ENCODE measurements at regions not wholly inside any gene's neighbourhood (a gene's known extent, or its start where the extent isn't known, plus 50 kb on each side); places are given as distances from the start of the nearest gene placed in this dataset.

GRCh38 chr1:234934611-234935033 lies 194.0 kb downstream of the TOMM20 start:
- H3K27ac ChIP-seq (ENCODE audit: low read length) = no peak overlapping the region
- H3K4me3 ChIP-seq (ENCODE audit: low read length) = no peak overlapping the region
- H3K4me1 ChIP-seq (ENCODE audit: control insufficient read depth, insufficient read depth, low read length) = peaks cover 4% of the 10 kb centered on the region
- H3K27me3 ChIP-seq (ENCODE audit: control insufficient read depth, insufficient read depth, low read length) = no peaks in the 10 kb centered on the region
- WGBS (ENCODE audit: insufficient coverage) = 86% methylated on average over 2 of the region's 7 CpGs
- no peaks in the 10 kb centered on the region for H3K9me3 ChIP-seq (replicated peaks; ENCODE audit: control insufficient read depth, low read depth, low read length)
- no peaks in the 10 kb centered on the region for H3K36me3 ChIP-seq (ENCODE audit: control insufficient read depth, insufficient read depth, low read length)
- DNase-seq = no peak

- peaks cover 7% of the 10 kb centered on the region for H3K4me1 ChIP-seq (ENCODE audit: control insufficient read depth, insufficient read depth, low read length)
- no peak overlapping the region for H3K27ac ChIP-seq (ENCODE audit: low read length)
- no peak for DNase-seq
- H3K36me3 ChIP-seq (ENCODE audit: control insufficient read depth, insufficient read depth, low read length) = no peaks in the 10 kb centered on the region
- peaks cover 3% of the 10 kb centered on the region for H3K9me3 ChIP-seq (replicated peaks; ENCODE audit: control insufficient read depth, low read depth, low read length)
- no peak overlapping the region for H3K4me3 ChIP-seq (ENCODE audit: low read length)
- WGBS (ENCODE audit: insufficient coverage) = no CpG with 5 or more reads among the region's 2 CpGs
- H3K27me3 ChIP-seq (ENCODE audit: control insufficient read depth, insufficient read depth, low read length) = no peaks in the 10 kb centered on the region
Measured at GRCh38 chr1:234933475-234933874, 195.2 kb downstream of the TOMM20 start.

- 80% methylated on average over 8 of the region's 15 CpGs for WGBS (ENCODE audit: insufficient coverage)
- H3K36me3 ChIP-seq (ENCODE audit: control insufficient read depth, insufficient read depth, low read length) = no peaks in the 10 kb centered on the region
- peak overlapping the region; percentile 1 for H3K27ac ChIP-seq (ENCODE audit: low read length)
- H3K4me1 ChIP-seq (ENCODE audit: control insufficient read depth, insufficient read depth, low read length) = peaks cover 7% of the 10 kb centered on the region
- H3K4me3 ChIP-seq (ENCODE audit: low read length) = no peak overlapping the region
- no peak for DNase-seq
- H3K27me3 ChIP-seq (ENCODE audit: control insufficient read depth, insufficient read depth, low read length) = no peaks in the 10 kb centered on the region
- H3K9me3 ChIP-seq (replicated peaks; ENCODE audit: control insufficient read depth, low read depth, low read length) = peaks cover 3% of the 10 kb centered on the region
Measured at GRCh38 chr1:234932511-234933430, 195.9 kb downstream of the TOMM20 start.

- H3K27ac ChIP-seq (ENCODE audit: low read length) = no peak overlapping the region
- H3K27me3 ChIP-seq (ENCODE audit: control insufficient read depth, insufficient read depth, low read length) = no peaks in the 10 kb centered on the region
- peaks cover 3% of the 10 kb centered on the region for H3K9me3 ChIP-seq (replicated peaks; ENCODE audit: control insufficient read depth, low read depth, low read length)
- H3K36me3 ChIP-seq (ENCODE audit: control insufficient read depth, insufficient read depth, low read length) = no peaks in the 10 kb centered on the region
- peaks cover 10% of the 10 kb centered on the region for H3K4me1 ChIP-seq (ENCODE audit: control insufficient read depth, insufficient read depth, low read length)
- DNase-seq = no peak
- 88% methylated on average over 7 of the region's 12 CpGs for WGBS (ENCODE audit: insufficient coverage)
- H3K4me3 ChIP-seq (ENCODE audit: low read length) = no peak overlapping the region
Measured at GRCh38 chr1:234932106-234932505, 196.5 kb downstream of the TOMM20 start.

GRCh38 chr1:234931404-234931973 lies 197.1 kb downstream of the TOMM20 start:
- Histone ChIP-seq H3K9me3 (replicated peaks; ENCODE audit: control insufficient read depth, low read depth, low read length) (peaks cover 3% of the 10 kb centered on the region), H3K27ac (ENCODE audit: low read length) (no peak overlapping the region), H3K27me3 (ENCODE audit: control insufficient read depth, insufficient read depth, low read length) (no peaks in the 10 kb centered on the region), H3K4me1 (ENCODE audit: control insufficient read depth, insufficient read depth, low read length) (peaks cover 16% of the 10 kb centered on the region), H3K4me3 (ENCODE audit: low read length) (no peak overlapping the region), H3K36me3 (ENCODE audit: control insufficient read depth, insufficient read depth, low read length) (no peaks in the 10 kb centered on the region)
- WGBS (ENCODE audit: insufficient coverage) = 80% methylated on average over 2 of the region's 4 CpGs
- no peak for DNase-seq

- H3K4me3 ChIP-seq (ENCODE audit: low read length) = no peak overlapping the region
- H3K27me3 ChIP-seq (ENCODE audit: control insufficient read depth, insufficient read depth, low read length) = no peaks in the 10 kb centered on the region
- peaks cover 31% of the 10 kb centered on the region for H3K4me1 ChIP-seq (ENCODE audit: control insufficient read depth, insufficient read depth, low read length)
- no peaks in the 10 kb centered on the region for H3K36me3 ChIP-seq (ENCODE audit: control insufficient read depth, insufficient read depth, low read length)
- DNase-seq = peak; percentile 40
- WGBS (ENCODE audit: insufficient coverage) = no CpG with 5 or more reads among the region's 3 CpGs
- H3K27ac ChIP-seq (ENCODE audit: low read length) = no peak overlapping the region
- H3K9me3 ChIP-seq (replicated peaks; ENCODE audit: control insufficient read depth, low read depth, low read length) = peaks cover 3% of the 10 kb centered on the region
Measured at GRCh38 chr1:234929369-234929768, 199.3 kb downstream of the TOMM20 start.

GRCh38 chr1:234928642-234929041 lies 200.0 kb downstream of the TOMM20 start:
- H3K27me3 ChIP-seq (ENCODE audit: control insufficient read depth, insufficient read depth, low read length) = no peaks in the 10 kb centered on the region
- H3K9me3 ChIP-seq (replicated peaks; ENCODE audit: control insufficient read depth, low read depth, low read length) = peaks cover 3% of the 10 kb centered on the region
- H3K27ac ChIP-seq (ENCODE audit: low read length) = no peak overlapping the region
- no peak for DNase-seq
- peaks cover 29% of the 10 kb centered on the region for H3K4me1 ChIP-seq (ENCODE audit: control insufficient read depth, insufficient read depth, low read length)
- no peaks in the 10 kb centered on the region for H3K36me3 ChIP-seq (ENCODE audit: control insufficient read depth, insufficient read depth, low read length)
- 70% methylated on average over 4 of the region's 5 CpGs for WGBS (ENCODE audit: insufficient coverage)
- H3K4me3 ChIP-seq (ENCODE audit: low read length) = no peak overlapping the region

GRCh38 chr1:234927971-234928640 lies 200.5 kb downstream of the TOMM20 start:
- H3K36me3 ChIP-seq (ENCODE audit: control insufficient read depth, insufficient read depth, low read length) = no peaks in the 10 kb centered on the region

GRCh38 chr1:234927312-234927970 lies 201.2 kb downstream of the TOMM20 start:
- peaks cover 3% of the 10 kb centered on the region for H3K9me3 ChIP-seq (replicated peaks; ENCODE audit: control insufficient read depth, low read depth, low read length)
- 70% methylated on average over 9 of the region's 10 CpGs for WGBS (ENCODE audit: insufficient coverage)
- H3K27ac ChIP-seq (ENCODE audit: low read length) = peak overlapping the region; percentile 75
- no peaks in the 10 kb centered on the region for H3K36me3 ChIP-seq (ENCODE audit: control insufficient read depth, insufficient read depth, low read length)
- no peak for DNase-seq
- no peaks in the 10 kb centered on the region for H3K27me3 ChIP-seq (ENCODE audit: control insufficient read depth, insufficient read depth, low read length)
- no peak overlapping the region for H3K4me3 ChIP-seq (ENCODE audit: low read length)
- peaks cover 27% of the 10 kb centered on the region for H3K4me1 ChIP-seq (ENCODE audit: control insufficient read depth, insufficient read depth, low read length)

More at GRCh38 chr1:234927971-234928640, 200.5 kb downstream of the TOMM20 start:
- Histone ChIP-seq H3K27me3 (ENCODE audit: control insufficient read depth, insufficient read depth, low read length) (no peaks in the 10 kb centered on the region), H3K4me3 (ENCODE audit: low read length) (no peak overlapping the region), H3K9me3 (replicated peaks; ENCODE audit: control insufficient read depth, low read depth, low read length) (peaks cover 3% of the 10 kb centered on the region), H3K4me1 (ENCODE audit: control insufficient read depth, insufficient read depth, low read length) (peaks cover 27% of the 10 kb centered on the region), H3K27ac (ENCODE audit: low read length) (no peak overlapping the region)
- no peak for DNase-seq
- 85% methylated on average over 5 of the region's 10 CpGs for WGBS (ENCODE audit: insufficient coverage)
